K562 (cell line): ENCODE measurements at regions not wholly inside any gene's neighbourhood (a gene's known extent, or its start where the extent isn't known, plus 50 kb on each side); places are given as distances from the start of the nearest gene placed in this dataset.

ENCODE experiments used
- BHLHE40 ChIP-seq: IDR thresholded peaks from 2 replicates; pipeline ENCODE4 v1.6.1; 2011; ENCODE audit warnings: low read length, improper control_type of control experiment
- CHD2 ChIP-seq: IDR thresholded peaks from 2 replicates; pipeline ENCODE4 v1.6.1; 2011; ENCODE audit warnings: low read depth, low read length
- GABPA ChIP-seq: fragments of 200-800 bp; sonication (Bioruptor generic); conservative IDR thresholded peaks from 2 replicates; pipeline ENCODE4 v1.6.1; 2016; ENCODE audit warnings: low read depth, missing genetic modification characterization, missing compliant biosample characterization
- PHF20 ChIP-seq: fragments of 450-650 bp; IDR thresholded peaks from 2 replicates; pipeline ENCODE4 v1.6.1; 2018; ENCODE audit not compliant: partially characterized antibody
- ZNF232 ChIP-seq: sonication (generic); formaldehyde crosslinking; IDR thresholded peaks from 2 replicates; pipeline ENCODE4 v1.8.0; 2022; ENCODE audit warnings: mild to moderate bottlenecking, missing genetic modification reagents
- TF ChIP-seq, protein P1 (sequence below): fragments of 450-650 bp; formaldehyde crosslinking; IDR thresholded peaks from 2 replicates; pipeline ENCODE4 v1.4.0; 2020; ENCODE audit warnings: mild to moderate bottlenecking, moderate library complexity
- TF ChIP-seq, protein P2 (sequence below), 3 experiments: IDR thresholded peaks in 2 of 3; conservative IDR thresholded peaks in 1 of 3; 2 replicates each; pipeline ENCODE4 v1.5.1; 2011 to 2012; ENCODE audit warnings: low read length in 3 of 3, mild to moderate bottlenecking in 3 of 3, control low read depth in 2 of 3, improper control_type of control experiment in 1 of 3, inconsistent platforms in 1 of 3, low read depth in 1 of 3, mixed read lengths in 1 of 3, moderate library complexity in 1 of 3; ENCODE audit not compliant: insufficient read depth in 2 of 3
- TF ChIP-seq, protein P3 (sequence below): sonication (generic); formaldehyde crosslinking; IDR thresholded peaks from 2 replicates; pipeline ENCODE4 v1.9.0; 2022; ENCODE audit warnings: mild to moderate bottlenecking, missing genetic modification reagents

DNA sequence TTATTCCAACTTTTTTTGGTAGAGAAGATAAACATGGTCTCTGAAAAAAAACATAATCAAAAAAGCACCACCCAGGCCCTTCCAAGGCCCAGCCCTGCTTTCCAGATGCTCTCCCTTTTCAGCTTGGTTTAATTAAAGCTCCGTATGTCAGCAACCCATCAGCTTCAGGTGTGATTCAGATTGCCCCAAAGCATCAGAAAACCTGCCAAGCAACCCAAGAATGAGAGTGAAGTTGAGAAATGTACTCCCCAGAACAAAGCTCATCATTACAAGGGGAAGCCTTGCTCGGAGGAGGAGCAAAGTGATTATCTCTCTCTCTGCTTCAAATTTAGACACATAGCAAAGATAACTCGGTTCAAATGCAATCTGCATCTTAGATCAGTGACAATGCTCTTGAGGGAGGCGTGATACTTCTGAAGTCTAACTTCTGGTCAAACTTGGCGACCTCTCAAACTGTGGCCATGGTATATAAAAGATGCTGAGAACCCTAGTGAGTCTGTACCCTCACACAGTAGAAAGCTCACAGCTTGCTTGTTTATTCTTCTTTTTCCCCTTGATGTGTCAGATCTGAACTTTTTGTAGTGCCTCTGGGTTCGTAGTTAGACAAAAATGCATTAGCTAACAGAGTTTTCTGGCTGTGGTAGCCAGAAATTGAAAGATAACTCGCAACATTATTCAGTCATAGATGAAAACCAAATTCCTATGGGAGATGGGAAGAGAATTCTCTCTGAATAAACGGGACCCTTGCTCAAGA, 63.3 kb upstream of the ZC3H11B start:
- TF ChIP-seq GABPA (tag) (no peak), BHLHE40 (no peak), ZNF232 (no peak), PHF20 (no peak), CHD2 (no peak)
- TF ChIP-seq, protein P1, sequence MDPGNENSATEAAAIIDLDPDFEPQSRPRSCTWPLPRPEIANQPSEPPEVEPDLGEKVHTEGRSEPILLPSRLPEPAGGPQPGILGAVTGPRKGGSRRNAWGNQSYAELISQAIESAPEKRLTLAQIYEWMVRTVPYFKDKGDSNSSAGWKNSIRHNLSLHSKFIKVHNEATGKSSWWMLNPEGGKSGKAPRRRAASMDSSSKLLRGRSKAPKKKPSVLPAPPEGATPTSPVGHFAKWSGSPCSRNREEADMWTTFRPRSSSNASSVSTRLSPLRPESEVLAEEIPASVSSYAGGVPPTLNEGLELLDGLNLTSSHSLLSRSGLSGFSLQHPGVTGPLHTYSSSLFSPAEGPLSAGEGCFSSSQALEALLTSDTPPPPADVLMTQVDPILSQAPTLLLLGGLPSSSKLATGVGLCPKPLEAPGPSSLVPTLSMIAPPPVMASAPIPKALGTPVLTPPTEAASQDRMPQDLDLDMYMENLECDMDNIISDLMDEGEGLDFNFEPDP (CRISPR knock-in tag), result no peak
- TF ChIP-seq, protein P2, sequence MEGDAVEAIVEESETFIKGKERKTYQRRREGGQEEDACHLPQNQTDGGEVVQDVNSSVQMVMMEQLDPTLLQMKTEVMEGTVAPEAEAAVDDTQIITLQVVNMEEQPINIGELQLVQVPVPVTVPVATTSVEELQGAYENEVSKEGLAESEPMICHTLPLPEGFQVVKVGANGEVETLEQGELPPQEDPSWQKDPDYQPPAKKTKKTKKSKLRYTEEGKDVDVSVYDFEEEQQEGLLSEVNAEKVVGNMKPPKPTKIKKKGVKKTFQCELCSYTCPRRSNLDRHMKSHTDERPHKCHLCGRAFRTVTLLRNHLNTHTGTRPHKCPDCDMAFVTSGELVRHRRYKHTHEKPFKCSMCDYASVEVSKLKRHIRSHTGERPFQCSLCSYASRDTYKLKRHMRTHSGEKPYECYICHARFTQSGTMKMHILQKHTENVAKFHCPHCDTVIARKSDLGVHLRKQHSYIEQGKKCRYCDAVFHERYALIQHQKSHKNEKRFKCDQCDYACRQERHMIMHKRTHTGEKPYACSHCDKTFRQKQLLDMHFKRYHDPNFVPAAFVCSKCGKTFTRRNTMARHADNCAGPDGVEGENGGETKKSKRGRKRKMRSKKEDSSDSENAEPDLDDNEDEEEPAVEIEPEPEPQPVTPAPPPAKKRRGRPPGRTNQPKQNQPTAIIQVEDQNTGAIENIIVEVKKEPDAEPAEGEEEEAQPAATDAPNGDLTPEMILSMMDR (IDR thresholded peaks at IDR 0.05 in 2 of 3, conservative IDR thresholded peaks at IDR 0.05 in 1 of 3; ENCODE audit: insufficient read depth in 2 of 3, low read depth in 1 of 3, low read length in 3 of 3), result no peak
- TF ChIP-seq, protein P3, sequence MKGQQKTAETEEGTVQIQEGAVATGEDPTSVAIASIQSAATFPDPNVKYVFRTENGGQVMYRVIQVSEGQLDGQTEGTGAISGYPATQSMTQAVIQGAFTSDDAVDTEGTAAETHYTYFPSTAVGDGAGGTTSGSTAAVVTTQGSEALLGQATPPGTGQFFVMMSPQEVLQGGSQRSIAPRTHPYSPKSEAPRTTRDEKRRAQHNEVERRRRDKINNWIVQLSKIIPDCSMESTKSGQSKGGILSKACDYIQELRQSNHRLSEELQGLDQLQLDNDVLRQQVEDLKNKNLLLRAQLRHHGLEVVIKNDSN, result no peak
